ACC112 (cell line): ENCODE measurements at regions not wholly inside any gene's neighbourhood (a gene's known extent, or its start where the extent isn't known, plus 50 kb on each side); places are given as distances from the start of the nearest gene placed in this dataset.

Experiments
- H2AFZ ChIP-seq: fragments of 200-600 bp; sonication (generic); one replicate; pipeline ENCODE4 v1.6.0; 2017; ENCODE audit warnings: antibody characterized with exemption, low read length; ENCODE audit not compliant: unreplicated experiment
- H3K27ac ChIP-seq: fragments of 200-600 bp; sonication (generic); 2 replicates; pipeline ENCODE4 v1.5.1; 2014; ENCODE audit warnings: low read depth, mild to moderate bottlenecking, antibody characterized with exemption, low read length, moderate library complexity
- H3K27me3 ChIP-seq: fragments of 200-600 bp; sonication (generic); 2 replicates; pipeline ENCODE4 v1.6.1; 2014; ENCODE audit warnings: mild to moderate bottlenecking, antibody characterized with exemption, low read length, moderate library complexity, mixed read lengths; ENCODE audit not compliant: insufficient read depth
- H3K36me3 ChIP-seq: fragments of 200-600 bp; sonication (generic); 2 replicates; pipeline ENCODE4 v1.6.1; 2016; ENCODE audit warnings: mild to moderate bottlenecking, antibody characterized with exemption, low read length, moderate library complexity, mixed read lengths; ENCODE audit not compliant: insufficient read depth
- H3K4me1 ChIP-seq: fragments of 200-600 bp; sonication (generic); one replicate; pipeline ENCODE4 v1.6.1; 2016; ENCODE audit warnings: low read length, mixed read lengths; ENCODE audit not compliant: insufficient read depth, unreplicated experiment, control insufficient read depth
- H3K4me3 ChIP-seq: fragments of 200-600 bp; sonication (generic); 2 replicates; pipeline ENCODE4 v1.5.1; 2014; ENCODE audit warnings: mild to moderate bottlenecking, low read depth, low read length
- H3K79me2 ChIP-seq: fragments of 200-600 bp; sonication (generic); one replicate; pipeline ENCODE4 v1.6.0; 2016; ENCODE audit warnings: low read length; ENCODE audit not compliant: control insufficient read depth, unreplicated experiment, insufficient read depth

- no peak overlapping the region for H2AFZ ChIP-seq
- H3K27me3 ChIP-seq = no peaks in the 10 kb centered on the region
- no peaks in the 10 kb centered on the region for H3K79me2 ChIP-seq
- H3K4me3 ChIP-seq = no peak overlapping the region
- no peaks in the 10 kb centered on the region for H3K4me1 ChIP-seq
- H3K36me3 ChIP-seq = no peaks in the 10 kb centered on the region
- no peak overlapping the region for H3K27ac ChIP-seq
Observed at GRCh38 chr15:98266295-98266694, 305.8 kb downstream of the ARRDC4 start.

GRCh38 chr15:98268163-98268562 lies 307.7 kb downstream of the ARRDC4 start:
- no peaks in the 10 kb centered on the region for H3K27me3 ChIP-seq
- H3K4me1 ChIP-seq = no peaks in the 10 kb centered on the region
- H3K27ac ChIP-seq = no peak overlapping the region
- H3K79me2 ChIP-seq = no peaks in the 10 kb centered on the region
- no peak overlapping the region for H2AFZ ChIP-seq
- H3K36me3 ChIP-seq = no peaks in the 10 kb centered on the region
- H3K4me3 ChIP-seq = no peak overlapping the region

- no peak overlapping the region for H3K4me3 ChIP-seq
- H3K36me3 ChIP-seq = no peaks in the 10 kb centered on the region
- no peaks in the 10 kb centered on the region for H3K79me2 ChIP-seq
- H3K27me3 ChIP-seq = no peaks in the 10 kb centered on the region
- H2AFZ ChIP-seq = no peak overlapping the region
- no peaks in the 10 kb centered on the region for H3K4me1 ChIP-seq
- no peak overlapping the region for H3K27ac ChIP-seq
Observed at GRCh38 chr15:98272625-98273024, 312.1 kb downstream of the ARRDC4 start.

- peaks cover 9% of the 10 kb centered on the region; the same call in 1 of the 2 replicates for H3K27me3 ChIP-seq
Observed at GRCh38 chr15:98276018-98276417, 315.5 kb downstream of the ARRDC4 start.

GRCh38 chr15:98277602-98278001 lies 317.1 kb downstream of the ARRDC4 start:
- no peaks in the 10 kb centered on the region for H3K36me3 ChIP-seq
- peaks cover 9% of the 10 kb centered on the region; the same call in 1 of the 2 replicates for H3K27me3 ChIP-seq
- no peaks in the 10 kb centered on the region for H3K4me1 ChIP-seq
- no peak overlapping the region for H3K4me3 ChIP-seq
- no peak overlapping the region for H3K27ac ChIP-seq
- no peak overlapping the region for H2AFZ ChIP-seq
- H3K79me2 ChIP-seq = no peaks in the 10 kb centered on the region

More at GRCh38 chr15:98276018-98276417, 315.5 kb downstream of the ARRDC4 start:
- H3K4me3 ChIP-seq = no peak overlapping the region
- no peak overlapping the region for H2AFZ ChIP-seq
- no peak overlapping the region for H3K27ac ChIP-seq
- no peaks in the 10 kb centered on the region for H3K36me3 ChIP-seq
- H3K79me2 ChIP-seq = no peaks in the 10 kb centered on the region
- no peaks in the 10 kb centered on the region for H3K4me1 ChIP-seq

GRCh38 chr15:98280284-98280975 lies 319.9 kb downstream of the ARRDC4 start:
- H2AFZ ChIP-seq = no peak overlapping the region
- H3K36me3 ChIP-seq = no peaks in the 10 kb centered on the region
- H3K4me3 ChIP-seq = no peak overlapping the region
- H3K4me1 ChIP-seq = no peaks in the 10 kb centered on the region
- H3K27me3 ChIP-seq = peaks cover 9% of the 10 kb centered on the region; the same call in 1 of the 2 replicates
- H3K27ac ChIP-seq = no peak overlapping the region
- H3K79me2 ChIP-seq = no peaks in the 10 kb centered on the region

- peaks cover 9% of the 10 kb centered on the region; the same call in 1 of the 2 replicates for H3K27me3 ChIP-seq
Observed at GRCh38 chr15:98281130-98281529, 320.6 kb downstream of the ARRDC4 start.

GRCh38 chr15:98282656-98283332 lies 322.3 kb downstream of the ARRDC4 start:
- Histone ChIP-seq H2AFZ (no peak overlapping the region), H3K27ac (no peak overlapping the region), H3K36me3 (no peaks in the 10 kb centered on the region)

More at GRCh38 chr15:98281130-98281529, 320.6 kb downstream of the ARRDC4 start:
- Histone ChIP-seq H3K36me3 (no peaks in the 10 kb centered on the region), H3K27ac (no peak overlapping the region), H2AFZ (no peak overlapping the region), H3K79me2 (no peaks in the 10 kb centered on the region), H3K4me1 (no peaks in the 10 kb centered on the region), H3K4me3 (no peak overlapping the region)

GRCh38 chr15:98286200-98286599 lies 325.7 kb downstream of the ARRDC4 start:
- no peaks in the 10 kb centered on the region for H3K79me2 ChIP-seq
- H3K4me3 ChIP-seq = no peak overlapping the region
- H2AFZ ChIP-seq = no peak overlapping the region
- no peak overlapping the region for H3K27ac ChIP-seq
- H3K27me3 ChIP-seq = no peaks in the 10 kb centered on the region
- H3K4me1 ChIP-seq = no peaks in the 10 kb centered on the region
- H3K36me3 ChIP-seq = no peaks in the 10 kb centered on the region

More at GRCh38 chr15:98282656-98283332, 322.3 kb downstream of the ARRDC4 start:
- no peaks in the 10 kb centered on the region for H3K79me2 ChIP-seq
- no peak overlapping the region for H3K4me3 ChIP-seq
- no peaks in the 10 kb centered on the region for H3K4me1 ChIP-seq
- H3K27me3 ChIP-seq = peaks cover 9% of the 10 kb centered on the region; the same call in 1 of the 2 replicates

- Histone ChIP-seq H3K27me3 (no peaks in the 10 kb centered on the region), H3K79me2 (no peaks in the 10 kb centered on the region), H3K36me3 (no peaks in the 10 kb centered on the region), H2AFZ (no peak overlapping the region), H3K27ac (no peak overlapping the region), H3K4me1 (no peaks in the 10 kb centered on the region), H3K4me3 (no peak overlapping the region)
Observed at GRCh38 chr15:98286831-98287230, 326.3 kb downstream of the ARRDC4 start.
